HG03565 (cell line): ENCODE measurements at regions not wholly inside any gene's neighbourhood (a gene's known extent, or its start where the extent isn't known, plus 50 kb on each side); places are given as distances from the start of the nearest gene placed in this dataset.

Experiments
- ATAC-seq: cut with Tn5 transposase; IDR thresholded peaks from one replicate; pipeline ENCODE4 v1.9.1; 2021; ENCODE audit warnings: mild to moderate bottlenecking, moderate library complexity; ENCODE audit not compliant: unreplicated experiment

DNA sequence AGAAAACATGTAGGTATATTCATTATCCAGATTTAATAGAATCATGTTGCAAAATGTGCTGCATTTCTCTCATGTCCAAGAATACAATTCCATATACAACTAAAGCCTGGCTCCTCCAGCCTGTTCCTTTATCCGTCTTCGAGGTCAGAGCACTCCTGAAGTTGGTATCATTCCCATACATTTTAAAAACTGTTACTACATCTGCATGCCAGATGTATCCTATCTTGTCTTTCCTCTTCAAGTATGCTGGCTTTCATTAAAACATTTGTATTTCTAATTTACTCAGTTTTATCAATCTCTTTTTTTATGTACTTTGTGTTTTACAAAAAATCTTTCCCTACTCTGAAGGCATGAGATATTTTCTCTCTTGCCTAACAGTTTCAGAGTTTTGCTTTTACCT is 536.6 kb upstream of the USP24 start:
- ATAC-seq, result no peak

DNA sequence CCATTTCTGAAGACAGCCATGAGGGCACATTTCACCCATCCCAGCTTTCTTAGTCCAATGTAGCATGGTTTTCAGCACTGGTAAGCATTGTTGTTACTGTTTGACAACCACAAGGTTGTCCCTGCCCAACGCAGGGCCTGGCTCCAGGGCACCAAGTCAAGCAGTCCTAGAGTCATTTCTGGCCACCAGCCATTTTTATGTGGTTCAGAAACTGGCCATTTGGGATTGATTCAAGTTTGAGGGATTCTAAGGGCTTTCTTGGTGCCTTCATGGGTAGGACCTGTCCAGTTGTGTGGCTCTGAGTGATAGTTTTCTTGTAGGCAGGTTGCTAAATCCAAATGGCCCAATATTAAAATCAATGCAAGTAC is 535.4 kb upstream of the USP24 start:
- ATAC-seq, result no peak

DNA sequence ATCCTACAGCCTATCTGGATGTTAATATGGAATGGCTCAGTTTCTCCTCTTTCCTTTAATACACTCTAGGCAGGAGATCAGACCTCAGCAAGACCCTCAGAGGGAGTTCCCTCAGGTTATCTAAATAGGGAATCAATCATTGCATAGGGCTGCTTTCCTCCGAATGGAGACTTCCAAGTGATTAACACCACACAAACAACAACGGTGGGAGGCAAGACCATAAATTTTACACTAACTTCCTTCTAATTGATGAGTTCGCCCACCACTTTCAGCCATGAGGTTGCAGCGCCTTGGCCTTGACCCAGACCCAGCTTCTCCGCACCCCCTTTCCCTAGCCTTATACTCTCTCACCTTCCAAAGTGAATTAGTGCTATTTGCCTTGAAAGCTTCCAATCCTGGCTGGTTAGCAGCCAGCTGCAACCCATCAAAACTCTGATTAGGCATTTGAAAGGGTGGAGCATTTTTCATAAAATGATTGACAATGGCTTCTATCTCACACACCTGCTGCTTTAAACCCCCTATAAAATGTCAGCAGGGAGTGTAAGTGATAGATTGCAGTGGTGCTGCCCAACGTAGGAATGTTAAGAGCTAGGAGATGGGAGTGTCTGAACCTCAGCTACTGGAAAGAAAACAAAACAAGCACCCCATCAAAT is 534.9 kb upstream of the USP24 start:
- no peak for ATAC-seq

DNA sequence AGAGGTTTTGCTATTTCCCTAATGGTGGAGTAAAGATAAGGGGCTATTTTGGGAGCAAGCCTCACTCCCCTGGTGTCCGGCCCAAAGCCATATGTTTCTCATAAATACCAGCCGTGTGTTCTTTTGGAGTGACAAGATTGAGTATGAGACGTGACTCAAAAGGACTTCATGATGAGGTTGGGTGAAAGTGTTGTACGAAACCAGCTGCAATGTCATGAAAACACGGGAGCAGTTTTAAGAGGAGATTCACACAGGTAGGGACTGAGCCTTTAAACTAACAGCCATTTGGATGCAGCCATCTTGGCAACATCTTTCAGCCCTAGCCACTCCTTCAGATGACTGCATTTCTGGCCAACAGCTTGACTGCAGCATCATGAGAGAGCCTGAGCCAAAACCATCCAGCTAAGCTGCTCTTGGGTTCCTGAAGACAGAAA is 532.3 kb upstream of the USP24 start:
- ATAC-seq, result no peak

DNA sequence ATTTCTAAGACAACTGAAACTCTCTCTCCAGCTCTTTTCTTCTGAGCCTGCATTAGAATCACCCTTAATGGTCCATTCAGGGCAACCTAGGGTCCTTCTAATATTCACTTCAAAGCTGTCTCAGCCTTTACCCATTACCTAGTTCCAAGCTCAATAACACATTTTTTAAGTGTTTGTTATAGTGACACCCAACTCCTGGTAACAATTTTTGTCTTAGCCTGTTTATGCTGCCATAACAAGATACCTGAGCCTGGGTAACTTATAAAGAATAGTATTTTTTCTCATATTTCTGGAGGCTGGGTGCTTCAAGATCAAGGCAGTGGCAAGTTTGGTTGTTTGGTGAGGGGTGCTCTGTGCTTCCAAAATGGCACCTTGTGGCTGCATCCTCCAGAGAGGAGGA is 531.5 kb upstream of the USP24 start:
- ATAC-seq, result no peak

DNA sequence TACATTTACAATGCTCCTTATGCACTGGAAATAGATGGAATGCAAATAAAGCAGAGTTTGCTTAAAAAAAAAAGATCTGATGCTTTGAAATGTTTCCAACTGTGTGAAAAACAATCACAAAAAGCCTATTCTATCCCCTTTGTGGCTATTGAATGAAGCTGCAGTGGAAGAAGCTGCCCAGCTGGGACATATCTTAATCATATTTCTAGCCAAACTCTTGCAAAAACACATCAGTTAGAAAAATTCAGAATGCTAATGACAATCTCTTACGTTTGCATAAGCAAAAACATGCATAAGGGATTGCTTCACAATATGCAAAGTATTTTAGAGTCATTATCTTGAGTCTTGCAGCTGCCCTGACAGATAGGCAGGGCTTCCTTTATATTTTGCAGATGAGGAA is 526.4 kb upstream of the USP24 start:
- ATAC-seq, result no peak

DNA sequence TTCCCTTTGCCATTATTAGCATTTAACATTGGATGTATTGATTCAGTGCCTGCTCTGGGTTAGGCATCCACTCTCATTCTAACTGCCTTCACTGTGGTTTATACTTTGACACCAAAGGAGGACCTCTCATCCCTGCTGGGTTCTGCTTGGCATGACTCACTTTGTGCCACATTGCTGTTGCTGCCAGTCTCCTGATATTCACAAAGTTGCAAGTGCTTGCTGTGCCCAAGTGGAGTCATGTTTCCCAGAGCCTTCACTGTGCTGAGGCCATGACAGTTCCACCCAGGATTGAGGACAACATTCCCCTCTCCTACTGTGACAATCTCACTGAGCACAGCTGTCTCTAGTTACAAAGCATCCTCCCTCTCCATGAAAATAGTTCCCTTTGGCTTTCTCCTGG is 519.9 kb upstream of the USP24 start:
- ATAC-seq, result no peak

DNA sequence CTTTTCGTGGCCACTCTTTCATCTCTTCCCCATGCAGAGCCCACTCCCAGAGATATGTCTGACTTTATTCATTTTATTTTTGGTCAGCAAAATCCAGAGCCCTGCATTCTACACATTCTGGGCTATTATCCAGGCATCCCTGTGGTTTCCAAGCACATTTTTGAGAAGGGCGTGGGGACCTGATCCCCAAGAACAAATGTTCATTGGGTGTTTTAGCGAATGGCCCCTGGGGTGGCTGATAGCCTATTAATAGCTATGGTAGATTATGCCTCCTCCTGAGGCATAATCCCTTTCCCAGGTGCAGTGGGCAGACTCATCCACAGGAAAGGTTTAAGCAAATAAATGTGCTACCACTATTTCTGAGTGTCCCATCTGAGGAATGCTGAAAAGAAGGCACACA is 511.8 kb upstream of the USP24 start:
- no peak for ATAC-seq

DNA sequence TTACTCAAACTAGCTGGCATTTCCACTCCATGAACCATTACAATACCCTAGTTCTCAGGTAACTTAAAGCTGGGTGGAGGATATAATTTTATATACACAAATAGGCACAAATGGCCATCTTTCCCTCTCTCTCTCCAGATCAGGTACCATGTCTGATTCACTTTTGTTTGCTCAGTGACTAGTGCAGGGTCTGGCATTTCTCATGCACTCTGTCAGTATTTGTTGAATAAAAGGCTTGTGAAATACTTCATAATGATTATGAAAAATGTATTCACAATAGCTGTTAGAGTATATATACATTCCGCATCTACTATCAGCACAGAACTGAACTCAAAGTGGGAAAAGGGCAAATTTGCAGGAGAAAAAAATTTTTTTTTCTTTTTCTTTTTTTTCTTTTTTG is 510.2 kb upstream of the USP24 start:
- no peak for ATAC-seq

DNA sequence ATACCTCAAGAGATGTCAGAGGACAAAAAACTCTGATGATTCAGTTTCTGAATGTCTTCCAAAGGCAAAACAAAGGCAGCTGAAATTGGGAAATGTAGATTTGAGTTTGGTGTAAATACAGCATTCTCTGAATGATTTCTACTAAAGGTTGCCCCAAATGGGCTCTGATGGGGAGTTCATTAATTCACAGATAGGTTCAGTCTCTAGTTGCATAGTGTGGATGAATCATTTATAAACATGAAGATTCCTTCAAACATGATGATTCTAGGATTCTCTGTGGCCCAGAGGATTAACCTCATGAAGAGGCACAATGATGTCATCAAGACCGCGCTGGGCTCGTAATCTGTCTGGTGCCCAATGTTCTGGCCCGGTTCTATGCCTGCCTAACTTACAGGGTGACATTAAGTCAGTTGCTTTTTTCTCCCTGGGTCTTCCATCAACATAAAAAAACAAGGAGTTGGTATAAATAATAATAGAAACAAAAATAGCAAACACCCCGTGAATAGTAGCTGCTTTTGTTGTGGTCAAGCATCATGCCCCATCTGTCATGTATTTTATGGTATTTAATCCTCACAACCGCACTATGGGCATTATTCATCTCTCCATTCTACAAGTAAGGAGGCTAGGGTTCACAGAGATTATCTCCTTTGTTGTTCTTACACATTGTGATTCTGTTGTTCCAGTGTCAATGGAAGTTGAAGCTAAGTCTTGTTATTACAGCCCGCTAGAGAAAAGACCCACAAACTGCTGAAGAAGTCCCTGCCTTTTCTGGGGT is 509.6 kb upstream of the USP24 start:
- no peak for ATAC-seq

DNA sequence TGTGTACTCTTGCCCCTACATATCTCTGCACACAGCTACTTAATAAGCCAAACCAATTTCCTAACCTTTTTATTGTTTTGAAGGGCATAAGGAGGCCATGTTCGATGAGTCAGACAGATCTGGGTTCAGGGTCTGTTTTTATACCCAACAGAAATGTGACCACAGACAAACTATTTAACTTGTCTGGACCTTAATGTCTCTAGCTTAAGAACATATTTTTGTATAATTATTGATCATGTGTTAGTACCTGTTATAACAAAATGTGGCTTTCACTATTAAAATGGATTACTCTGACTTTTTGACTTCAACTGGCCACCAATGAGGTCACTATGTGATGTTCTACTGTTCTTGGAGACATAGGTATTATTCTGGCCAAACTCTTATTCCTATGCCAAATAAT is 507.8 kb upstream of the USP24 start:
- ATAC-seq, result no peak

DNA sequence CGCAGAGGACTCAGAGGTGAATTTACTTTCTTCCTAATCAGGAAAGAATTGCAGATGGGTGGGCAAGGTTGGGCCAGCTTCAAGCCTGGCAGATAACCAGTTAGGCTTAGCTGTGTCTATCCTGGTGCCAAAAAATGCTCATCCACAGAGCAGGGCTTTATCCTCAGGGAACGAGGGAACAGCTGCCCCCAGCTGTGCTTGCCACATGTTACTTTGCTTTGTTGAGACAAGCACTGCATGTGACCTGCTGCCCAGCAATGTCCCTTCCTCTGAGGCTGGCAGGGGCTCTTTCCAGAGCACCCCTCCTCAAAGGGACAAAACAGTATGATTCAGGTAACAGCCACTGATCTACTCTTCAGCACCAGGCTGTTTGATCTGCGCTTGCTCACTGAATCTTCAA is 505.1 kb upstream of the USP24 start:
- no peak for ATAC-seq

DNA sequence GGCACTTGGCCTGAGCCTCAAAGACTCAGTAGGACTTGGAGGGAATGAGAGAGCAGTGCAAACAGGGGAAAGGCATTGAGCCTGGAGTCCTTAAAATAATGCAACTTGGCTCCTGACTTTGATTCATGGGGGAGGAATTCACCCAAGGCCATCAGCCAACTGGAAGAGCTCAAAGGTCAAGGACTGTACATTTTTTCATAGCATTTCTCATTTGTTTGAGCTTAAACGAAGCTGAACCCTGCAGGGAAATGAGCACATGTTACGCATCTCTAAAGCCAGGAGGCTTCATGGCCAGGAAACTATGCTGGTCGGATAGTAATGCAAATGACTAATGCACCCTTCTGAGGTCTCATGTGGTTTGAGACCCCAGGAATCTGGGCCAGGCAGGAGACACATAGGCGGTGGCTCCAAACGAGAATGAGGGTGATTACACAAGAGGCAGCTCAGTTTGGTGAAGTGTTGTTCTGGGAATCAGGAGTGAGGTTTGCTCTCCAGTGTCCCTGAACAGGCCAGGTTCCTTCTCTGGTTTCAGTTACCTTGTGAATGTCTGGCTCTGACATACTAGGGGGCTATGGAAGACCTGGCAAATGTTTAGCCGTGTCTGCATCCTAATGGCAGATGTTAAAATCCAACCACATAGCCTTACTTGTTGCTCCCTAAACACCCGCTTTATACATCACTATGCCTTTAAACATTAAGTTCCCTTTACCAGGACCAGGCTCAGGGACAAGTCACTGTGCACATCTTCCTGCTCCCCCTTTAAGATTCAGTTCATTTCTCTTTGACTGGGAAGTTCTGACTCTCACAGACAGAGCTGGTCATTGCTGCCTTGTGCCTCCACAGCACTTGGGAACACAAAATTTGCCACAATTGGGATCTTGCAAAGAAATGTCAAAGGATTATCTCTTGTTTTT is 503.9 kb upstream of the USP24 start:
- ATAC-seq, result no peak

DNA sequence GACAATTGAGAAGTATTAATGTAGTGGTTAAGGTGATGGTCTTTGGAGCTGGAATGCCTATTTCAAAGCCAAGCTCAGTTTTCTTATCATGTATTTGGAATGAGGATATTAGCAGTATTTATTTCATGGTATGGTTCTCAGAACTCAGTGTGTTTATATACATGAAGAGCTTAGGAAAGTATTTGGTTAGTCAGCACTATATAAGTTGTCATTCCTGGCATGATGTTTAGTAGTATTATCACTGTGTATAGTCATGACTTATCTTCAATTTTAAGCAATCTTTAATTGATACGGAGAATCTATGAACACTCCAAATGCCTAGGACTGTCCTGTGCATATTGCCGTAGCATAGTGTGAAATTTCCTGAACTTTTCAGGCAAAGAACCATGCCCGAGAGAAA is 501.9 kb upstream of the USP24 start:
- no peak for ATAC-seq

DNA sequence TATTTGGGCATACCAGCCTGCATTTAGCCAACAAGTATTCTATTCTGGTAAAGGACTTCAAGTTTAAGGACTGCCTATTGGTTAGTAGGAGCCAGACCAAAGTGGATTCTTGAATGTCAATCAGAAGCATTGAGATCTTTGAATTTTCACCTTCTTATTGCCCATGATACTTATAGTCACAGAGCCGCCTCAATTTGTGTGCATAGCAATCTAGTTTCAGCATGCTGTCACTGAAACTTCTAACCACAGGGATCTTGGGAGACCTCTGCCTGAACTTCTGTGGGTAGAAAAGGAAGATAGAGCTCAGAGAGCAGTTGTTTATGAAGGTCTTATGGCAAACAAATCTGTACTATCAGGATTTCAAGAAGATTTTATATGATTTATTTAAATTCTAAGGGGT is 501.4 kb upstream of the USP24 start:
- no peak for ATAC-seq

DNA sequence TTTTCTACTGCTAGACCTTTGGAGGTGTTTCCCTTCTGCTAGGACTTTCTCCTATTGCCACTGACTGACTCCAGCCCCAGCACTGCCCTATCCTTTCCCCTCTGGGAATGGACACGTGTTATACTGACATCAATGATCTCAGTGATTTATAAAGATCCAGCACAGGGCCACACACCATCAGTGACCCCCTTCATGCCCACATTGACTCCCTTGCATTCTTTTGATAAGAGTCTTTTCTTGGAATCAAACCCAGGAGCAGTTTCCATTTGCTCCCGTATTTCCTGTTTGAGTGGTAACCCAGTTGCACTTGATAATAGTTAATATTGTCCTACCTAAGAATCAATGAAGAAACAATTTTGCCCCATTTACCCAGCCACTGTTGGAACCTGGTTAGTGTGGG is 501.0 kb upstream of the USP24 start:
- ATAC-seq, result no peak

DNA sequence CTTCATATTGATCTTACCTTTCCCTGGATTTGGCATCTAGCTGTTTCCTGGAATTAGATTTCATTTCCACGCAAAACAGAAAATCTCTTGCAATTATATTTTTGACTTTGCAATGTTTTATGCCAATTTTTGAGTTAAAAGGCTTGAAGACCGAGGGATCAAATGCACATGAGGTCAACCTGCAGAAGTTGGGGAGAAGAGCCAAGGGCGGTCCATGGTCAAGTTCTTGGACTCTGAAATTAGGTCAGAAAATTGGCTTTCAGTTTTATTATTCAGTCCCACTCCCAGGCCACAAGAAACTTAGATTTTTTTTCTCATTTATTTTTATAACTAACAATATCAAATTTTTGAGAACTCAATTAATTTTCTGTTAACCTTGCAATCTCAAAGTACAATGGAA is 499.1 kb upstream of the USP24 start:
- ATAC-seq, result no peak

DNA sequence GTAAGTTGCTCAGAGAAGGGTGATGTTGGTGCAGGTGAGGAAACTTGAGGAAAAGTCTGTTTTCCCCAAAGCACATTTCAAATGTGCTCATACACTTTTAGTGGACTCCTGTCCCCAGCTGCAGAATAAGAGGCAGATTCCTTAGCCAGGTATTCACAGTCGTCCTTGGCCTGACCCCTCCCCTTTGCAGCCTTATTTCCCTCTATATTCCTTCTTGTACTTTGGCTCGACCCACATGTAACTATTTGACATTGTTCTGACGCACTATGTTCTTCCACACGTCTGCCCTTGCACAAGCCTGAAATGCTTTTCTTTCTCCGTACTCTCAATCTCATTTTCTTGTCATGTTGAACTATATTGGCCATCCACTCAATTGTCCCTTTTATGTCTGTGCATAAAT is 498.4 kb upstream of the USP24 start:
- no peak for ATAC-seq

DNA sequence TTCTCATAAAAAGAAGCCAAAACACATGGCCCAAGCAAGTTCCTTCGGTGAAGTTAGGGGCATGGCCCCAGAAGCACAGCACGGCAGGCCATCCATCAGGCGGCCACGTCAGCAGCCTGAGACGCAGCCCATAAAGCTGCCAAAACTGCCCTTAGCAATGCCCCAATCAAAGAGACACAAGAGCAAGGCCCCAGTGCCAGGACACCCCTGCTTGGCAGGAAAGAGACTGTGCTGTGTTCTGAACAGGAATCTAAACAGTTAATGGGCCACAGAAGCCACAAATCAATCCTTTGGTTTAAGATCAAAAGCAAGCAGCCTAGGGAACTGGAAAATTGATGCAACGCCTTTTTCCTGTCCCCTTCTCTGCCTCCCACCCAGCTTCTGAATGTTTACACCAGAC is 497.0 kb upstream of the USP24 start:
- no peak for ATAC-seq

DNA sequence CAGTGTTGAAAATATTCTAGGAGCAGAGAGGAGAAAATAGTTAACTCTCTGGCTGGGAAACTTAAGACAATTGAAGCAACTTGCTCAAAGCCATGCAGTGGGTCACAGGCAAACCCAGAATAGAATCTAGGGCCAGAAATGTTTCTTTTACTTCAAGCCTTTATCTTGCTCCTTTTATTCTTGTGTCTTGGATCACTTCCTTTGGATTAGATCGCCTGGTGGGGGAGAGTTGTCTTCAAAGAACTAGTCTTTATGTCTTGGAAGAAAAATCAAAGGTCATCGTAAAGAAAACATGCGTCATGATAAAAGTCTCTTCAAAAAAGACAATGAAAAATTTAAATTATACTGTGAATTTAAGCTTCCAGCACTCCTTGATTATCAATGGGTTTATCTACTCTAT is 493.6 kb upstream of the USP24 start:
- ATAC-seq, result no peak

DNA sequence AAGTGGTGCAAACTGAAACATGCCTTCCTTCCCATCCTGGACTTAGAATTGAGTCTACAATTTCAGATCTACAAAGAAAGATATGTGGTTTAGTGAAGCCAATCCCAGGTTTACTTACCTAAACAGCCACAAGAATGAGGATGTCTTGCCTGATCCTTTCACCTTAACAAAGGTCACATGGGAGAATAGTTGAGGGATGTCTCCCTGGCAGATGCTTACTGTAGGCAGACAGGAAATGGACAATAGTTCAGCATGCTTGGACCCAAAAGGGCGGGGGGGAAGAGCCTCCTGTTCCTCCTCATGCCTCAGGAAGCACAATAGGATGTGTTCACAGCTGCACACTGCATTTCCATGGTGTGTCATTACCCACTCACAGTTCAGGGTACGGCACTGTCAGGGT is 492.7 kb upstream of the USP24 start:
- no peak for ATAC-seq

DNA sequence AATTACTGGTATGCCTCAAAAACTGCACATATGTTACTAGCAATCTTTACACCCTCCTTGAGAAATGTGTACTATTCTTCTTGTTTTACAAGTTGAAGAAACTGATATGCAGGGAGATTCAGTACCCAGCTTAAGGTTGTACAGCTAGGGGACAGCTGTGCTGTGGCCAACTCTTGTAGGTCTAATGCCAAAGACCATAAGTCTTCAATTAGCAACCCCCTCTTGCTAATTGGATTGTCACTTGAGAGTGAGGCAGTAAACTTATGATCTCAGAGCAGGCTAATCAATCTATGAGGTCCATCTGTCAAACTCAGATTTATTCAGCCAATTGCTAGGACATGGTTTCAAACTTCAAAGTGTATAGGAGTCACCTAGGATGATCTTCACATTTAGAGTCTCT is 492.0 kb upstream of the USP24 start:
- ATAC-seq, result no peak
